ENCODE measurements at regions not wholly inside any gene's neighbourhood (a gene's known extent, or its start where the extent isn't known, plus 50 kb on each side); places are given as distances from the start of the nearest gene placed in this dataset.

DNA sequence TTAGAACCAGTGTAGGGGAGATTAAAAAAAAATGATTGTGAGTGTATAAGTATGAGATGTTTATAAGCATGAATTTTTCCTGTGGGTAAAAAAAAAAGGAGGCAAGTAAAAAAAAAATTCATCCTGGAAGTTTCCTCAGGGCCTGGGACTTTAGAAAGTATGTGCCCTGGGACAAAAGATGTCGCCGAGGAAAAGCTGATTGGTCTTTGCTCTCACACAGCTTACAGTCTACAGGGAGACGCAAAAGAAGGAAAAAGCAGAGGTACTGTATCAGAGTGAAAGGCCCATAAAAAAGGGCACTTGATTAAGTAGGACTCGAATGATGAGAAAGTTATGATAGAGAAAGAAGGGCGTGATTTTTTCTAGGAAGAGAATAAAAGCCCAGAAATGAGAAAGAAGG lies 501.4 kb upstream of the MEF2C start:
- TF ChIP-seq CTCF (IDR thresholded peaks at IDR 0.05) (no peak), ZFX (IDR thresholded peaks at IDR 0.05; ENCODE audit: borderline replicate concordance) (no peak)
